Activated CD8-positive, alpha-beta T cell treated with anti-CD3 and anti-CD28 coated beads, Interleukin-2, amount 10 ng/mL, durations not matched to agents 7 days and 5 days (primary cell): ENCODE measurements at regions not wholly inside any gene's neighbourhood (a gene's known extent, or its start where the extent isn't known, plus 50 kb on each side); places are given as distances from the start of the nearest gene placed in this dataset.

Source experiments
- ATAC-seq: fragments of 150-1000 bp; cut with Tn5 transposase; one replicate; pipeline ENCODE4 v1.10.0; 2021; ENCODE audit warnings: moderate library complexity
- CTCF ChIA-PET: fragments of 350-600 bp; sonication (Branson Sonifier 250); formaldehyde crosslinking; loops from one replicate; lab custom pipeline; 2021; ENCODE audit warnings: antibody characterized with exemption; lab: Charles Lee
- POLR2A ChIA-PET: fragments of 350-600 bp; sonication (Branson Sonifier 250); formaldehyde crosslinking; loops from one replicate; lab custom pipeline; 2021; ENCODE audit warnings: antibody characterized with exemption; lab: Charles Lee
- DNase-seq: peaks from one replicate; pipeline ENCODE4 v3.0.0-alpha.2; 2020
- H3K27ac Mint-ChIP-seq: one replicate; pipeline ENCODE4 v1.8.0; 2021; ENCODE audit warnings: mild to moderate bottlenecking, mixed read lengths
- H3K27me3 Mint-ChIP-seq: one replicate; pipeline ENCODE4 v1.8.0; 2021; ENCODE audit warnings: low read depth, mixed read lengths
- H3K36me3 Mint-ChIP-seq: one replicate; pipeline ENCODE4 v1.8.0; 2021; ENCODE audit warnings: low read depth, mixed read lengths
- H3K4me1 Mint-ChIP-seq: one replicate; pipeline ENCODE4 v1.8.0; 2021; ENCODE audit warnings: low read depth, mixed read lengths
- H3K4me3 Mint-ChIP-seq: one replicate; pipeline ENCODE4 v1.8.0; 2021; ENCODE audit warnings: mild to moderate bottlenecking, mixed read lengths
- H3K9me3 Mint-ChIP-seq: one replicate; pipeline ENCODE4 v1.8.0; 2022; ENCODE audit warnings: mixed read lengths; ENCODE audit not compliant: insufficient read depth

- H3K27ac Mint-ChIP-seq, result peak overlapping the region; percentile 39
- ChIA-PET CTCF (interaction anchor here (1.5 to 10.0 kb wide), 5 partner anchors 10 to 266 kb away, joined by 3 to 191 read pairs (median 12); no protein-coding TSS in a partner anchor), POLR2A (interaction anchor here (0.5 to 7.1 kb wide), 8 partner anchors 12 to 463 kb away, joined by 3 to 71 read pairs (median 3); partner anchors contain the start of gene IRF2)
- no peaks in the 10 kb centered on the region for H3K9me3 Mint-ChIP-seq
- peaks cover 55% of the 10 kb centered on the region for H3K4me1 Mint-ChIP-seq
- H3K4me3 Mint-ChIP-seq, result no peak overlapping the region
- H3K27me3 Mint-ChIP-seq, result no peaks in the 10 kb centered on the region
- no peak for ATAC-seq
- H3K36me3 Mint-ChIP-seq, result no peaks in the 10 kb centered on the region
- peak; percentile 18 for DNase-seq
These were observed 52.3 kb upstream of the ENPP6 start for GRCh38 chr4:184269879-184270430.

GRCh38 chr4:184268584-184269160 is 51.0 kb upstream of the ENPP6 start:
- H3K27ac Mint-ChIP-seq, result peak overlapping the region; percentile 99
- CTCF ChIA-PET, result interaction anchor here (0.6 to 10.0 kb wide), 22 partner anchors 9 to 465 kb away, joined by 3 to 191 read pairs (median 4); partner anchors contain the start of gene CENPU

GRCh38 chr4:184267673-184268583 is 50.3 kb upstream of the ENPP6 start:
- peak; percentile 89 for ATAC-seq
- DNase-seq, result peak; percentile 89
- H3K9me3 Mint-ChIP-seq, result no peaks in the 10 kb centered on the region
- peaks cover 66% of the 10 kb centered on the region for H3K4me1 Mint-ChIP-seq
- POLR2A ChIA-PET, result interaction anchor here (0.6 to 7.1 kb wide), 19 partner anchors 14 to 548 kb away, joined by 3 to 71 read pairs (median 4); partner anchors contain the start of genes CASP3, CENPU, IRF2 and PRIMPOL
- peak overlapping the region; percentile 83 for H3K4me3 Mint-ChIP-seq
- no peaks in the 10 kb centered on the region for H3K36me3 Mint-ChIP-seq
- CTCF ChIA-PET, result interaction anchor here (0.9 to 10.0 kb wide), 23 partner anchors 8 to 466 kb away, joined by 3 to 191 read pairs (median 4); partner anchors contain the start of genes CENPU and IRF2
- H3K27me3 Mint-ChIP-seq, result no peaks in the 10 kb centered on the region
- peak overlapping the region; percentile 99 for H3K27ac Mint-ChIP-seq

More at GRCh38 chr4:184268584-184269160, 51.0 kb upstream of the ENPP6 start:
- Mint-ChIP-seq H3K9me3 (no peaks in the 10 kb centered on the region), H3K4me1 (peaks cover 63% of the 10 kb centered on the region), H3K27me3 (no peaks in the 10 kb centered on the region), H3K36me3 (no peaks in the 10 kb centered on the region), H3K4me3 (peak overlapping the region; percentile 83)
- POLR2A ChIA-PET, result interaction anchor here (0.6 to 7.1 kb wide), 16 partner anchors 13 to 548 kb away, joined by 3 to 71 read pairs (median 4); partner anchors contain the start of genes CASP3, CENPU, IRF2 and PRIMPOL
- peak; percentile 22 for DNase-seq
- no peak for ATAC-seq
